GM18517 (cell line): ENCODE measurements at regions not wholly inside any gene's neighbourhood (a gene's known extent, or its start where the extent isn't known, plus 50 kb on each side); places are given as distances from the start of the nearest gene placed in this dataset.
"Not testable (repeated sequence)": the region's sequence is repeated elsewhere in the genome, so short reads cannot be mapped to it uniquely, and the experiment has no call there.

Source experiments
- ATAC-seq: cut with Tn5 transposase; IDR thresholded peaks from one replicate; pipeline ENCODE4 v1.9.1; 2021; ENCODE audit warnings: mild to moderate bottlenecking, moderate library complexity; ENCODE audit not compliant: unreplicated experiment

- ATAC-seq = no peak
These were observed 78.3 kb upstream of the ANKRD55 start for GRCh38 chr5:56311306-56311905.

- no peak for ATAC-seq
These were observed 77.6 kb upstream of the ANKRD55 start for GRCh38 chr5:56310711-56311204.

- no peak for ATAC-seq
These were observed 76.2 kb upstream of the ANKRD55 start for GRCh38 chr5:56309262-56309826.

GRCh38 chr5:56307714-56308333 lies 74.7 kb upstream of the ANKRD55 start:
- no peak for ATAC-seq

GRCh38 chr5:56306433-56307150 lies 73.5 kb upstream of the ANKRD55 start:
- no peak for ATAC-seq

GRCh38 chr5:56305001-56305950 lies 72.1 kb upstream of the ANKRD55 start:
- ATAC-seq = no peak

GRCh38 chr5:56303511-56303910 lies 70.4 kb upstream of the ANKRD55 start:
- ATAC-seq = no peak

GRCh38 chr5:56302027-56302426 lies 68.9 kb upstream of the ANKRD55 start:
- no peak for ATAC-seq

- no peak for ATAC-seq
These were observed 67.9 kb upstream of the ANKRD55 start for GRCh38 chr5:56301069-56301468.

GRCh38 chr5:56299212-56299611 lies 66.1 kb upstream of the ANKRD55 start:
- ATAC-seq = no peak

- no peak for ATAC-seq
These were observed 65.4 kb upstream of the ANKRD55 start for GRCh38 chr5:56298336-56299090.

- ATAC-seq = no peak
These were observed 64.7 kb upstream of the ANKRD55 start for GRCh38 chr5:56297851-56298250.

GRCh38 chr5:56295311-56295710 lies 62.2 kb upstream of the ANKRD55 start:
- ATAC-seq = not testable (repeated sequence)

- no peak for ATAC-seq
These were observed 61.2 kb upstream of the ANKRD55 start for GRCh38 chr5:56294354-56294753.

- not testable (repeated sequence) for ATAC-seq
These were observed 59.7 kb upstream of the ANKRD55 start for GRCh38 chr5:56292874-56293273.

GRCh38 chr5:56291661-56292374 lies 58.7 kb upstream of the ANKRD55 start:
- ATAC-seq = no peak

- no peak for ATAC-seq
These were observed 58.0 kb upstream of the ANKRD55 start for GRCh38 chr5:56291079-56291643.

GRCh38 chr5:56290378-56291078 lies 57.4 kb upstream of the ANKRD55 start:
- ATAC-seq = no peak
